Cardiac fibroblast (primary cell): ENCODE measurements at regions not wholly inside any gene's neighbourhood (a gene's known extent, or its start where the extent isn't known, plus 50 kb on each side); places are given as distances from the start of the nearest gene placed in this dataset.

Experiments
- DNase-seq, 2 donors: peaks; one replicate each; pipeline versions ENCODE4 v3.0.0 to v3.0.0-alpha.2; 2010; ENCODE audit warnings: low read depth in 2 of 2
- H3K4me3 ChIP-seq, 2 donors: replicated peaks in 1 of 2; 1 replicate in 1 of 2; 2 replicates in 1 of 2; pipeline ENCODE4 v1.5.1; 2011; ENCODE audit warnings: low read depth in 2 of 2, low read length in 2 of 2, mild to moderate bottlenecking in 2 of 2, moderate library complexity in 1 of 2
- CTCF ChIP-seq: IDR thresholded peaks from one replicate; pipeline ENCODE4 v1.5.1; 2011; ENCODE audit warnings: low read depth, mild to moderate bottlenecking, low read length, inconsistent platforms

GRCh38 chr6:47977314-47977713 lies 133.7 kb downstream of the PTCHD4 start:
- no peak overlapping the region for H3K4me3 ChIP-seq
- TF ChIP-seq CTCF: no peak
- DNase-seq: no peak

GRCh38 chr6:47974106-47974505 lies 136.9 kb downstream of the PTCHD4 start:
- no peak overlapping the region for H3K4me3 ChIP-seq
- no peak for TF ChIP-seq CTCF
- DNase-seq: no peak

GRCh38 chr6:47970826-47971225 lies 140.2 kb downstream of the PTCHD4 start:
- DNase-seq: no peak
- no peak overlapping the region for H3K4me3 ChIP-seq
- TF ChIP-seq CTCF: no peak

GRCh38 chr6:47967843-47968242 lies 143.2 kb downstream of the PTCHD4 start:
- no peak for TF ChIP-seq CTCF
- no peak overlapping the region for H3K4me3 ChIP-seq
- peak; percentile 1 to 3 for DNase-seq

- no peak overlapping the region for H3K4me3 ChIP-seq
- TF ChIP-seq CTCF: no peak
- DNase-seq: no peak
Measured at GRCh38 chr6:47964969-47965368, 146.0 kb downstream of the PTCHD4 start.

GRCh38 chr6:47952640-47953039 lies 158.4 kb downstream of the PTCHD4 start:
- no peak overlapping the region for H3K4me3 ChIP-seq
- DNase-seq: no peak
- TF ChIP-seq CTCF: no peak

- DNase-seq: no peak
- no peak overlapping the region for H3K4me3 ChIP-seq
- TF ChIP-seq CTCF: no peak
Measured at GRCh38 chr6:47944846-47945245, 163.0 kb downstream of the OPN5 start.
